ENCODE measurements at regions not wholly inside any gene's neighbourhood (a gene's known extent, or its start where the extent isn't known, plus 50 kb on each side); places are given as distances from the start of the nearest gene placed in this dataset.
A peak's percentile ranks its signal among the peaks of the same experiment; 100 is the strongest.

GRCh38 chr2:11074246-11074820 lies 80.9 kb upstream of the SLC66A3 start:
- no peak overlapping the region for H3K27ac ChIP-seq (ENCODE audit: low read depth, low read length)
- H3K23ac ChIP-seq (ENCODE audit: insufficient read length), result no peak overlapping the region
- H3K4me1 ChIP-seq (replicated peaks in 1 of 4; ENCODE audit: control insufficient read depth in 3 of 4, insufficient read depth in 4 of 4, low read length in 3 of 4), result peaks cover 0 to 6% (median 4%) of the 10 kb centered on the region in 4 experiments; a peak in 4 of 7 replicates
- no peak overlapping the region for H3K56ac ChIP-seq (replicated peaks; ENCODE audit: insufficient read length, low read depth, low read length)
- no peaks in the 10 kb centered on the region for H3K79me1 ChIP-seq (ENCODE audit: low read depth, low read length)
- H2BK20ac ChIP-seq (ENCODE audit: low read length), result no peak overlapping the region
- DNase-seq (ENCODE audit: low read depth in 1 of 2, low spot score in 2 of 2), result peak in 1 of 2 experiments; percentile 40
- H3K4me2 ChIP-seq (ENCODE audit: insufficient read depth in 1 of 2, low read depth in 2 of 2, low read length in 2 of 2), result no peak overlapping the region
- no peaks in the 10 kb centered on the region for H3K27me3 ChIP-seq (replicated peaks in 1 of 4; ENCODE audit: control insufficient read depth in 3 of 4, extremely low read depth in 1 of 4, insufficient read depth in 3 of 4, low read length in 3 of 4)
- no peak overlapping the region for H2BK120ac ChIP-seq (replicated peaks; ENCODE audit: low read depth, low read length)
- H3K36me3 ChIP-seq (ENCODE audit: control insufficient read depth in 2 of 4, insufficient read depth in 4 of 4, low read length in 3 of 4), result no peaks in the 10 kb centered on the region
- ChIA-PET POLR2A (ENCODE audit: partially characterized antibody) (interaction anchor here (0.6 kb wide), 1 partner anchor 575 kb away, joined by 3 read pairs; no protein-coding TSS in a partner anchor), CTCF (ENCODE audit: partially characterized antibody) (interaction anchor here (0.7 to 5.9 kb wide), 19 partner anchors 7 to 304 kb away, joined by 3 to 47 read pairs (median 3); no protein-coding TSS in a partner anchor)
- H3K79me2 ChIP-seq (ENCODE audit: control insufficient read depth in 1 of 2, insufficient read depth in 2 of 2, low read length in 2 of 2), result no peaks in the 10 kb centered on the region
- H2BK12ac ChIP-seq (ENCODE audit: low read depth, low read length), result no peak overlapping the region
- H2AK5ac ChIP-seq (ENCODE audit: low read depth, low read length), result no peak overlapping the region
- no peak overlapping the region for H3K4me3 ChIP-seq (ENCODE audit: extremely low read depth in 1 of 4, insufficient read depth in 2 of 4, low read depth in 3 of 4, low read length in 4 of 4)
- no peak overlapping the region for H3K9ac ChIP-seq (replicated peaks in 1 of 4; ENCODE audit: extremely low read depth in 1 of 4, low read depth in 3 of 4, low read length in 3 of 4)
- H3K23me2 ChIP-seq (ENCODE audit: low read depth, low read length), result no peaks in the 10 kb centered on the region
- no peak overlapping the region for H3K14ac ChIP-seq (ENCODE audit: insufficient read length)
- 93% methylated on average over 13 of the region's 13 CpGs; no CpG with 5 or more reads in 1 of the 2 experiments for WGBS, 2 experiments (ENCODE audit: extremely low coverage in 1 of 2, insufficient coverage in 1 of 2, insufficient read length in 1 of 2, insufficient replicate concordance in 2 of 2, low coverage in 1 of 2, low lambda C conversion rate in 2 of 2, missing lambda C conversion rate in 1 of 2)
- H4K20me1 ChIP-seq (replicated peaks in 1 of 2; ENCODE audit: control insufficient read depth in 1 of 2, insufficient read depth in 2 of 2, low read length in 2 of 2), result no peaks in the 10 kb centered on the region
- H2BK5ac ChIP-seq (ENCODE audit: low read depth, low read length), result no peak overlapping the region
- no peak overlapping the region for H4K91ac ChIP-seq (replicated peaks; ENCODE audit: insufficient read length, low read length)
- H3K9me3 ChIP-seq (ENCODE audit: insufficient read depth in 2 of 2, low read depth in 1 of 2, low read length in 1 of 2), result no peaks in the 10 kb centered on the region
- FAIRE-seq, result no peak
- no peak overlapping the region for H4K5ac ChIP-seq (ENCODE audit: insufficient read length, low read depth, low read length)
- no peak overlapping the region; the same call in 1 of the 2 replicates for H4K8ac ChIP-seq (ENCODE audit: extremely low read depth, insufficient read depth, low read length)
- no peak overlapping the region for H3K4ac ChIP-seq (replicated peaks; ENCODE audit: insufficient read length, low read depth, low read length)
- H2AFZ ChIP-seq (ENCODE audit: low read length), result no peak overlapping the region
- no peak overlapping the region for H2BK15ac ChIP-seq (ENCODE audit: low read length)
- no peak overlapping the region for H3K18ac ChIP-seq (ENCODE audit: extremely low read depth, low read length)
- no peak for TF ChIP-seq HDAC2 (IDR thresholded peaks at IDR 0.05; ENCODE audit: borderline replicate concordance in 1 of 2, low read depth in 2 of 2, low read length in 2 of 2)
- TF ChIP-seq SP1 (IDR thresholded peaks at IDR 0.05; ENCODE audit: low read depth, low read length), result no peak
- no peak for TF ChIP-seq JUN (IDR thresholded peaks at IDR 0.05; ENCODE audit: low read depth, low read length)
- no peak for TF ChIP-seq CBX5 (IDR thresholded peaks at IDR 0.05; ENCODE audit: low read depth, low read length)
- no peak for TF ChIP-seq CEBPB (IDR thresholded peaks at IDR 0.05; ENCODE audit: low read depth, low read length)
- no peak for TF ChIP-seq TAF7 (optimal IDR thresholded peaks at IDR 0.05; ENCODE audit: borderline replicate concordance, low read depth, low read length)
- TF ChIP-seq TAF1 (IDR thresholded peaks at IDR 0.05; ENCODE audit: low read depth, low read length), result no peak
- no peak for TF ChIP-seq GABPA (IDR thresholded peaks at IDR 0.05; ENCODE audit: borderline replicate concordance, insufficient read depth, low read length)
- TF ChIP-seq ATF3 (IDR thresholded peaks at IDR 0.05; ENCODE audit: insufficient read depth, low read depth, low read length), result no peak
- no peak for TF ChIP-seq TEAD4 (IDR thresholded peaks at IDR 0.05; ENCODE audit: low read depth, low read length)
- TF ChIP-seq POU5F1 (IDR thresholded peaks at IDR 0.05; ENCODE audit: low read depth, low read length), result no peak
- TF ChIP-seq CTBP2 (IDR thresholded peaks at IDR 0.05; ENCODE audit: borderline replicate concordance, insufficient read depth, insufficient read length, low read length), result no peak
- TF ChIP-seq POLR2AphosphoS5 (IDR thresholded peaks at IDR 0.05; ENCODE audit: low read depth, low read length), result no peak
- TF ChIP-seq KDM5A (IDR thresholded peaks at IDR 0.05; ENCODE audit: low read length), result no peak

All from H1 (cell line).